NCI-H2227 (cell line): ENCODE measurements at regions not wholly inside any gene's neighbourhood (a gene's known extent, or its start where the extent isn't known, plus 50 kb on each side); places are given as distances from the start of the nearest gene placed in this dataset.

Experiments
- DNase-seq: peaks from one replicate; lab custom pipeline; 2025; ENCODE audit not compliant: unreplicated experiment; lab: John Stamatoyannopoulos, UW

DNA sequence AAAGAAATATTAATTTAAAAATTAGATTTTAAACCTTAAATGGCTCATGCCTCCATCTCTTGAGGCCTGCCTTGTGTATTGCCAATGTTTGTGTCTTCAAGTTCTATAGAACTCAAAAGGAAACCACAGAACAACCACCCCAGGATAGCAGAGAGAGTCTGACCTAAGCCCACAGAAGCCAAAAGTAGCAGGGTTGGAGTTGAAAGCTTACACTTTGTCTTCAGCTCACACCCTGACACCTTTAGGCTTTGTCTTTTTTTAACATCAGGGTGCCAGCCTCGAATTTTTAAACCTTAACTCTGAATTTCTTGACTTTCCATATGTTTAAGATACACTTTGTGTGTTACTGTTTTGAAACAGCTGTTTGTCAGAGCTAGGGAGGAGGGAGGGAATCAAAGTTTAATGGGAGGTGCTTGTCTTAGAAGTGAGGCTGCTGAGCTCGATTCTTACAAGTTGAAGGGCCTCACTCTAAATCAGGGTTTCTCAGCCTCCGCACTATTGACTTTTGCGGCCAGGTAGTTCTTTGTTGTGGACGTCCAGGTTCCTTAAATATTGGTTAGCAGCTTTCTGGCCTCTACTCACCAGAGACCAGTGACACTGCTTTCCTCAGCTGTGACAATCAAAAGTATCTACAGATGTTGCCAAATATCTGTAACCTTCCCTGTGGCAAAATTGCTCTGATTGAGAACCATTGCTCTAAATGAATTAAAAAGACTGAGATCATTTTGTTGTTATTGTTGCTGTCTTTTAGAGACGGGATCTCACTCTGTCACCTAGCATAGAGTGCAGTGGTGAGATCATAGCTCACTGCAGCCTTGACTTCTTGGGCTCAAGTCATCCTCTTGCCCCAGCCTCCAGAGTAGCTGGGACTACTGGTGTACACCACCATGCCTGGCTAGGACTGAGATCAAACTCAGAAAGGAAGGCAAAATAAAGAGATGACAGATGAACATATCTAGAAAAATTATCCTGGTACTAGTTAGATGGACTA is 139.2 kb upstream of the EOMES start:
- no peak for DNase-seq

GRCh38 chr3:27865731-27866130 is 143.6 kb upstream of the EOMES start:
- DNase-seq, result no peak

- no peak for DNase-seq
Observed at GRCh38 chr3:27869152-27869551, 147.0 kb upstream of the EOMES start.

DNA sequence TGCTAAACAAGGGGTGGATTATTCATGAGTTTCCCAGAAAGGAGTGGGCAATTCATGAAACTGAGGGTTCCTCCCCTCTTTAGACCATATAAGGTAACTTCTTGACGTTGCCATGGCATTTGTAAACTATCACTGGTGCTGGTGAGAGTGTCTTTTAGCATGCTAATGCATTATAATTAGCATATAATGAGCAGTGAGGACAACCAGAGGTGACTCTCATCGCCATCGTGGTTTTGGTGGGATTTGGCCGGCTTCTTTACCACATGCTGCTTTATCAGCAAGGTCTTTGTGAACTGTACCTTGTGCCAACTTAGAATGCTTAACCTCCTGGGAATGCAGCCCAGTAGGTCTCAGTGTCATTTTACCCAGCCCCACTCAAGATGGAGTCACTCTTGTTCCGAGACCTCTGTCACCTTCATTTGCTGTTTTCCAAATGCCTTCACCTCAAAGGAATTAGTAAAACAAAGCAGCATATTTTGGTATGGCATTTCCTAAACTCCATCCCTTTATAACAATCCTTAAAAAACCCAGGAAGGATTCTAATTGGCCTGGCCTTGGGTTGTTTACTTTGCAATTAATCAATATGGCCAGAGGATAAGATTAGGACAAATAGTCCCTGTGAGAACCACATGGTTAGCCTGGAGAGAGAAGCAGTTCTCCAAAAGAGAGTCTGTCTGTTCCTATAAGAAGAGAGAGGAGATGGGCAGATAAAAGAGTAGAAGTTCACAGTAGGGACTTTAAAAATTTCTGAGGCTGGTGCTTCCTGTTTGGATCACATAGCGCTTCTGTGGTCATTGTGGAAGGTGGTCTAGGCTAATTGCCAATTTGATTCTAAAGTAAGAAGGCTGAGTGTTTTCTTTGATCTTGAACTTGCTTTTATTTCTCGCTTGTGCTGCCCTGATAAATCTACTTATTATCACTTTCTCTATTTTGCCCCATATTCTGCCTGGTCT is 155.2 kb upstream of the EOMES start:
- no peak for DNase-seq

DNA sequence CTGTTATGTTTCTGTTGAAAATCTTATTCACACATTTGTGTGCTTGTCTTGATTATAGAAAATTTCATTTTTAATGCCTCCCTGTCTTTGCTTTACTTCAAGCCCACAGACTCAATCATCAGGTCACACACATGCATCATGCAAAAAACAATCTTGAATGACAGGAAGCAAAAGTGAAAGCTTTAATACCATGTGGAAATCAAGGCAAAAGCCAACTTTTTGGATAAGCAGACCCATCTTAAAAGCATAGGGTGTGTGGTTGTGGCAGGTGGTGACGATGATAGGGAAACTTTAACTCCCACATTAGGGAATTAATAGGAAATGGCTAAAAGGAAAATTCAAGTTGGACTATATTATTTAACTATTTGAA is 155.9 kb upstream of the EOMES start:
- no peak for DNase-seq

DNA sequence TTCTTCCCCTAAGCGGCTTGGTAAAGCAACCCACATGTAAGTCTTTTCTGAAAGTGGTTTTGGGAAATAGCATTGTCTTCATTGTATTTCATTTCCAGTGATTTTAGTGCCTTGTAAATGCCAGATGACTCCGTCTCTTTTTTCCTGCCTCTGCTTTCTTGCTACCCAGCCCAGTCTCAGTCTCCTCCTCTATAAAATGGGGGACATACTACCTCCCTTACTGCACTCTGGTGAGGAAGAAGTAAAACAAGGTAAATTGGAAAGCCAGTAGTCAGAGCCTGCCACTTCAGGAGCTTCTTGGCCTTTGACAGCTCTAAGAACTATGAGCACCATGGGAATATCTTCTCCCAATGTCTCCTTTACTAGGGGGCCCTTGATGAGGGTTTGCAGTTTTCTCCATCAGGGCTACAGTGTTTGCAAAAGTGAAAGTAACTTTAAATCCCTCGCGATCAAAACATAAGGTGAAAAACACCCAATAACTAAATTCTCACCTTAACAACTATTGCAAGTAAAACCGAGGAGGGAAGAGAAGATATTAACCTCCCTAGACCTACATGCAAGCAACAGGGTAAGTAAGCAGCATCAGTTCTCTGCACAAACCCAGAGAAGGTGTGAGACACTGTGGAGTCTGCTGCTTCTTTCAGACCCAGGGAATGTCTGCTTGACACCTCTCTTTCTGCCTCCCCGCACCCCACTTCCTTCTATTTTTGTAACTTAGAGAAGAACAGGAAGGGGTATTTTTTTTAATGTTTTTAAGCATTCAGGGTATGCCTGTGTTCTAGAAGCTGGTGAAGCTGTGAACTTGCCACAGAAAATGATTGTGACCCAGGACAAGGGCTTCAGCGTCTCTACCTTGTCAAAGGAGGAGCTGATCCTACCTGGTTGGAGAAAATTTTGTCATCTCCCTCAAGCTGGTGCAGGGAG is 159.1 kb upstream of the EOMES start:
- DNase-seq, result no peak

- no peak for DNase-seq
Observed at GRCh38 chr3:27883266-27883665, 161.1 kb upstream of the EOMES start.

DNA sequence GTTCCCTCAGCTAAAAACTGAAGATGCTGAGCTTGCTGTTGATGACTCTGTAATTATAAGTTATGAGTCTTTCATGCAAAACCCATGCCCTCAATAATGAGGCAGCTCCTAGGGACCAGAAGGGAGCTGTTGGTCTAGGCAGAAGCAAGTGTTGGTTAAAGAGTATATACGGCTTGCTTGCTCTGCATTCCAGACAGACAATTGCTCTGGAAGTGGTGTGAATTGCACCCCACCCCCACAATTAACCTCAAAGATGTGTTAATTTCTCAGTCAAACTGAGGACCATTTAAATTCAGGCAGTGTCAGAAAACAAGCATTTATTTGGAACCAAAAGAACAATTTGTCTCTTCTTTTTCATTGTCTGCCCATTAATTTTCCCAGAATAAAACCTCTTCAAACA is 163.5 kb upstream of the EOMES start:
- DNase-seq, result no peak

DNA sequence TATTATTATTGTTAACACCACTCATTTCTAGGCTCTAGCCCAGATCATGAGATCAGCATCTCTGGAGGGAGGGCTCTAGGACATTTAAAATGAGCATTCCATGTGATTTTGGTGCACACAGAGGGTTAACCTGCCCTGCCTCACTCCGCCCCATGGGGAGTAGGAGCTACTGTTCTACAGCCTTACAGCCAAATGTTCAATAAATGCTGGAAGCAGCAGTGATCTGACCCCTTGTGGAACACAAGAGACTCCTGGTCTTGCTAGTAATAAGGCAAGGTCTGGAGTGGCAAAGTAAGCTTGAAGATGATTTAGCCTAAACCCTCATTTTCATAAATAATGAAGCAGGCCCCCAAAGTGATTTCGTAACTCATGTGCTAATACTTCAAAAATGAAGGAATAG is 166.4 kb upstream of the EOMES start:
- no peak for DNase-seq

DNA sequence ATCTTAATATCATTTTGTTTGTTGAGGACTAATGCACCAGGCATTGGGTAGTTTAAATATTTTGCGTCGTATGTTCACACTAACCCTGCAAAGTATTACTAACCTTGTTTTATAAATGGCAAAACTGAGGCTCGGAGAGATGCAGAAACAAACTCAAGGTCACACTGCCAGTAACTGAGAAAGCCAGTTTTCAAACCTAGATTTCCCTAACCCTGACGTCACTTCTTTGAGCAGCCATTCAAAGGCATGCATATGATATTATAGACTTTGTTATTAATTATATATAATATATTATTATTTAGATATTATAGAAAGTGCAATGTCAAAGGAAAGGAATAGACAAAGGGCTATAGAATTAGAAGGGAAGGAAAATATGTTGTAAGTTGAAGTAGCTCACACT is 167.6 kb upstream of the EOMES start:
- DNase-seq, result no peak

DNA sequence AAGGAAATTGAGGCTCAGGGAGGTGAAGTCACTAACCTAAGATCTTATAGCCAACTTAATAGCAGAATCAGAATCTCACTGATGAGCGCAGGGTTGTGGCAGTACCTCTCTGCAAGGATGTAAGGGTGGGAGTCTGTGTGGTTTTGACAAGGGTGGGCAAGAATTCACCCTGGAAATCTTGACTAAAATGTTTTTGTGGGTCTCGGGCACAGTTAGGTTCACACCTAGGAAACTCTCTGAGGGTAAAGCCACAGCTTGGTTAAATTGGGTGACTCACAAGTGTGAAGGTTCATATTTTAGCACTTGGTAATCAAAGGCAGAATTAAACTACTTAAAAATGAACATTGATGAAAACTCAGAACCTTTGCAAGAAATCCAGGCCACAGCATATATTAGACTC is 178.2 kb upstream of the EOMES start:
- DNase-seq, result no peak

- no peak for DNase-seq
Observed at GRCh38 chr3:27903446-27903845, 181.3 kb upstream of the EOMES start.

- DNase-seq, result no peak
Observed at GRCh38 chr3:27905625-27906024, 183.5 kb upstream of the EOMES start.

GRCh38 chr3:27907148-27907547 is 185.0 kb upstream of the EOMES start:
- DNase-seq, result no peak

DNA sequence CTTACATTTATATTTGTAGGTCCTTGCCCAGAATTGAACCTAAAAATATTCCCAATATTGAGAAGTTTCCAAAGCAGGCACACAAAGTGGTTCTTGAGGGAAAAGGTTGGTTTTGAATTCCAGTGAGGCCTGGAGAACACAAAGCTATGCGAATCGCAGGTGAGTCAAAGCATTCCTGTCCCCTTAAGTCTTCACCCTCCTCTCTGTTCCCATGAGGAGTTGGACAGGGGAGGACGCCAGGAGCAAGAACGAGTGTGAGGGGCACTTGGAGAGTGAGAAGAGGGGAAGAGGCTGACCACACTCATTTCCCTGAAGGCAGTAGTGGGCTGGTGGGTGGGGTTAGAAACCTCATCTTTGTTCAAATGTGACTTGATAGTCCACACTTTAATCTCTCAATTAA is 185.8 kb upstream of the EOMES start:
- DNase-seq, result no peak

GRCh38 chr3:27910456-27910855 is 188.3 kb upstream of the EOMES start:
- DNase-seq, result no peak

GRCh38 chr3:27914199-27914598 is 192.1 kb upstream of the EOMES start:
- no peak for DNase-seq

DNA sequence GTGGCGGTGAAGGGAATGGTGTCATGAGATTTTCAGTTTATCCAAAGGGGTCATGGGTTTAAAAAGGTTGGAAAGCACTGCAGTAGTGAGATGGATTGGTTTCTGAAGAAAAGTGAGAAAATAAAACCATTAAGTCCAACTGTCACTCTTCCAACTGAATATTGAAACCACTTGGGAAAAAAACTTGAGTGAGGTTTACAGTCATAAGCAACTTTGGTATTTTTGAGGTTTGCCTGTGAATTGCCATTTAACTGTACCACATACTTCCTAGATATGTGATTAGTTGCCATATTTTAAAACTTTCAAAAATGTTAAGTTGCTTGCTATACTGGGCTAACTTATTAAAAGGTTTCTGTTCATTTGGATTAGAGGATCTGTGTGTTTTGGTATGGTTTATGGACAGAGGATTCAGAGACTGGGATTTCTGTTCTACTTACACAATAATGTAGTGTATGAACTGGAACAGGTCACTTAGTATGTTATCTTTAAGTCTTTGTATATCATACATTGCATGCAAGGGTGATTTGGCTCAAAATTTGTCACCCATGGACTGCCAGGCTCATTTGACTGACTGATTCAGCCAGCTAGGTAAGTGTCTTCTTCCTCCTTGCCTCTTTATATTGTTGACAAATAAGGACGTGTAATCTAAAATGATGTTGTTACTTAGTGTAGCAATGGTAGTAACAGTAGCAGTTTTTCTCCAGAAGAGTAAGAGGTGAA is 201.4 kb upstream of the EOMES start:
- DNase-seq, result no peak

GRCh38 chr3:27927882-27928281 is 205.8 kb upstream of the EOMES start:
- no peak for DNase-seq

DNA sequence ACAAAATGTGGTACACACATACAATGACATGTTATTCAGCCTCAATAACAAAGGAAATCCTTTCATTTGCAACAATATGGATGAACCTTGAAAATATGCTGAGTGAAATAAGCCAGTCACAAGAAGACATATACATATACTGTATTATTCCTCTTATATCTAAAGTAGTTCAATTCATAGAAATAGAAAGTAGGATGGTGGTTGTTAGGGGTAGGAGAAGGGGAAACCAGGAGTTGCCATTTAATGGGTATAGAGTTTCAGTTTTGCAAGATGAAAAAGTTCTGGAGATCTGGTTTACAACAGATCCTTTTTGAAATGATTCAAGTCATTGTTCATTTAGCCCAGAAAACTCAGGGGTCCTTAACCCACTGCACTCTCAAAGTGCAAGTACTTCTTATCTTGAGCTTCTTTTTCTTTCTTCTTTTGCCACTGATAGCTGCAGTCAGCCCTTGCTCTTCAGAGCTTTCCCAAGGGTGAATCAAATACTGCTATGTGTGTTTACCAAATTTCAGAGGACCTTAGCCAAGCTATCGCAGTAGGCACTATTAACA is 208.0 kb upstream of the EOMES start:
- DNase-seq, result no peak
